Left lung (tissue), 4 donors: ENCODE measurements at regions not wholly inside any gene's neighbourhood (a gene's known extent, or its start where the extent isn't known, plus 50 kb on each side); places are given as distances from the start of the nearest gene placed in this dataset.
A peak's percentile ranks its signal among the peaks of the same experiment; 100 is the strongest.

Experiments
- ATAC-seq: fragments of 200-7000 bp; cut with Tn5 transposase; one replicate; pipeline ENCODE4 v1.9.1; 2020; ENCODE audit warnings: moderate library complexity
- DNase-seq, 4 donors: peaks; one replicate each; pipeline ENCODE4 v3.0.0-alpha.2; 2013 to 2020
- H3K27ac ChIP-seq, 2 donors: fragments of 200-600 bp; sonication (generic) in 1 of 2; one replicate each; pipeline versions ENCODE4 v1.5.0 to v1.8.0; 2020 to 2021
- H3K27me3 ChIP-seq, 2 donors: fragments of 200-600 bp; sonication (generic) in 1 of 2; one replicate each; pipeline versions ENCODE4 v1.5.0 to v1.8.0; 2020 to 2021
- H3K36me3 ChIP-seq, 2 donors: fragments of 200-600 bp; sonication (generic) in 1 of 2; one replicate each; pipeline versions ENCODE4 v1.5.0 to v1.8.0; 2020 to 2021
- H3K4me1 ChIP-seq, 2 donors: fragments of 200-600 bp; one replicate each; pipeline ENCODE4 v1.8.0; 2021
- H3K4me3 ChIP-seq, 2 donors: fragments of 200-600 bp; sonication (generic) in 1 of 2; one replicate each; pipeline versions ENCODE4 v1.5.0 to v1.8.0; 2020 to 2021; ENCODE audit warnings: mild to moderate bottlenecking in 1 of 2
- H3K9me3 ChIP-seq, 2 donors: fragments of 200-600 bp; sonication (generic) in 1 of 2; one replicate each; pipeline versions ENCODE4 v1.5.0 to v1.8.0; 2020 to 2021
- CTCF ChIP-seq, 2 donors: fragments of 200-600 bp; sonication (generic) in 1 of 2; IDR thresholded peaks; one replicate each; pipeline versions ENCODE4 v1.5.0 to v1.8.0; 2021; ENCODE audit warnings: antibody characterized with exemption in 2 of 2
- intact Hi-C, 2 donors: fragments of 100-400 bp; cut with DNase I; formaldehyde crosslinking; loops; one replicate each; pipeline versions ENCODE4 v1.11.2 to v1.14.2; 2022
- donor health status: DM: no; HTN: yes; CAD: no.
- donor health status: DM: no; HTN: no; CAD: no.

GRCh38 chr1:109826446-109826845 lies 62.7 kb upstream of the EPS8L3 start:
- H3K36me3 ChIP-seq, result no peaks in the 10 kb centered on the region
- no peaks in the 10 kb centered on the region for H3K27me3 ChIP-seq
- DNase-seq (no peak), ATAC-seq (no peak)
- H3K9me3 ChIP-seq, result no peaks in the 10 kb centered on the region
- peaks cover 20 to 61% of the 10 kb centered on the region in 2 donors for H3K4me1 ChIP-seq
- TF ChIP-seq CTCF (IDR thresholded peaks at IDR 0.05), result no peak
- intact Hi-C loops, result no loop called here
- peak overlapping the region in 1 of 2 donors; percentile 73 for H3K27ac ChIP-seq
- no peak overlapping the region for H3K4me3 ChIP-seq

GRCh38 chr1:109824349-109825115 lies 60.8 kb upstream of the EPS8L3 start:
- intact Hi-C loops, result no loop called here
- no peak for ATAC-seq
- peak overlapping the region in 1 of 2 donors; percentile 84 for H3K27ac ChIP-seq

GRCh38 chr1:109823543-109824348 lies 60.0 kb upstream of the EPS8L3 start:
- ATAC-seq (peak; percentile 42), DNase-seq (peak in 2 of 4 donors; percentile 52 to 82)
- no peaks in the 10 kb centered on the region for H3K9me3 ChIP-seq
- intact Hi-C loops, result no loop called here
- no peaks in the 10 kb centered on the region for H3K27me3 ChIP-seq
- H3K27ac ChIP-seq, result peak overlapping the region in 1 of 2 donors; percentile 84
- H3K4me3 ChIP-seq, result no peak overlapping the region
- H3K4me1 ChIP-seq, result peaks cover 20 to 88% of the 10 kb centered on the region in 2 donors
- H3K36me3 ChIP-seq, result no peaks in the 10 kb centered on the region
- no peak for TF ChIP-seq CTCF (IDR thresholded peaks at IDR 0.05)

More at GRCh38 chr1:109824349-109825115, 60.8 kb upstream of the EPS8L3 start:
- Histone ChIP-seq H3K27me3 (no peaks in the 10 kb centered on the region), H3K36me3 (no peaks in the 10 kb centered on the region), H3K4me1 (peaks cover 20 to 80% of the 10 kb centered on the region in 2 donors), H3K4me3 (no peak overlapping the region), H3K9me3 (no peaks in the 10 kb centered on the region)
- no peak for TF ChIP-seq CTCF (IDR thresholded peaks at IDR 0.05)
- no peak for DNase-seq

GRCh38 chr1:109822749-109823542 lies 59.2 kb upstream of the EPS8L3 start:
- no peaks in the 10 kb centered on the region for H3K36me3 ChIP-seq
- no peaks in the 10 kb centered on the region for H3K9me3 ChIP-seq
- peak overlapping the region in 1 of 2 donors; percentile 84 for H3K27ac ChIP-seq
- peaks cover 20 to 96% of the 10 kb centered on the region in 2 donors for H3K4me1 ChIP-seq
- ATAC-seq, result no peak
- intact Hi-C loops, result no loop called here
- no peak for TF ChIP-seq CTCF (IDR thresholded peaks at IDR 0.05)
- DNase-seq, result no peak
- no peaks in the 10 kb centered on the region for H3K27me3 ChIP-seq
- H3K4me3 ChIP-seq, result no peak overlapping the region
